Stomach (tissue), 8 donors: ENCODE measurements at regions not wholly inside any gene's neighbourhood (a gene's known extent, or its start where the extent isn't known, plus 50 kb on each side); places are given as distances from the start of the nearest gene placed in this dataset.
"Not testable (repeated sequence)": the region's sequence is repeated elsewhere in the genome, so short reads cannot be mapped to it uniquely, and the experiment has no call there.

Experiments used
- DNase-seq, 2 donors: peaks; one replicate each; pipeline versions ENCODE4 v3.0.0 to v3.0.0-alpha.2; 2013 to 2019
- H3K27ac ChIP-seq, 5 donors: fragments of 200-600 bp in 4 of 5; sonication (generic) in 4 of 5; one replicate each; pipeline ENCODE4 v1.5.1; 2013 to 2019; ENCODE audit warnings: mild to moderate bottlenecking in 1 of 5, moderate library complexity in 1 of 5
- H3K27me3 ChIP-seq, 3 donors: fragments of 200-600 bp; sonication (generic); one replicate each; pipeline ENCODE4 v1.5.1; 2017 to 2019; ENCODE audit warnings: mixed run types in 1 of 3
- H3K36me3 ChIP-seq, 4 donors: fragments of 200-600 bp; sonication (generic); 1 replicate in 3 of 4; 2 replicates in 1 of 4; pipeline ENCODE4 v1.5.1; 2016 to 2019
- H3K4me1 ChIP-seq, 4 donors: fragments of 200-600 bp; sonication (generic); one replicate each; pipeline ENCODE4 v1.5.1; 2016 to 2019
- H3K4me3 ChIP-seq, 4 donors: fragments of 200-600 bp; sonication (generic) in 3 of 4; one replicate each; pipeline ENCODE4 v1.5.1; 2016 to 2019; ENCODE audit warnings: mild to moderate bottlenecking in 1 of 4
- H3K9me3 ChIP-seq, 4 donors: fragments of 200-600 bp; sonication (generic); one replicate each; pipeline ENCODE4 v1.5.1; 2016 to 2019
- CTCF ChIP-seq, 7 experiments: fragments of 450-650 bp in 4 of 7; fragments of 200-600 bp in 3 of 7; sonication (generic) in 3 of 7; IDR thresholded peaks; one replicate each; pipeline ENCODE4 v1.5.1; 2016 to 2019; ENCODE audit warnings: antibody characterized with exemption in 7 of 7, control low read depth in 2 of 7, mild to moderate bottlenecking in 1 of 7
- EP300 ChIP-seq: sonication (generic); formaldehyde crosslinking; IDR thresholded peaks from one replicate; pipeline ENCODE4 v1.6.1; 2017; ENCODE audit warnings: antibody characterized with exemption
- POLR2A ChIP-seq, 4 donors: fragments of 450-650 bp; IDR thresholded peaks; one replicate each; pipeline ENCODE4 v1.6.1; 2016; ENCODE audit warnings: antibody characterized with exemption in 4 of 4, control low read depth in 2 of 4, mild to moderate bottlenecking in 1 of 4, moderate library complexity in 1 of 4
- POLR2AphosphoS5 ChIP-seq, 3 donors: sonication (generic); formaldehyde crosslinking; IDR thresholded peaks; one replicate each; pipeline ENCODE4 v1.6.1; 2016; ENCODE audit warnings: antibody characterized with exemption in 3 of 3
- WGBS, 5 donors: extraction: QIAGEN DNeasy Blood & Tissue Kit in 3 of 5; methylation state at CpG; one replicate each; pipeline versions ENCODE4 v1.1.5 to v1.1.7; 2013 to 2018; 5-methylcytosine and 5-hydroxymethylcytosine counted together
- intact Hi-C: fragments of 100-400 bp; cut with DNase I; formaldehyde crosslinking; loops from one replicate; pipeline ENCODE4 v1.15.1; 2023; ENCODE audit warnings: low total_unique reads
- donor health status: healthy with polysubstance abuse.
- donor health status: Bipolar disorder and iron deficiency.
- donor health status: healthy.

GRCh38 chr7:46909601-46910051, 672.3 kb downstream of the TNS3 start:
- H3K36me3 ChIP-seq: no peaks in the 10 kb centered on the region
- intact Hi-C loops: no loop called here
- no peak for DNase-seq
- H3K27me3 ChIP-seq: no peaks in the 10 kb centered on the region
- H3K4me3 ChIP-seq: no peak overlapping the region
- no peak for TF ChIP-seq EP300
- TF ChIP-seq CTCF (IDR thresholded peaks at IDR 0.05): no peak
- no peak for TF ChIP-seq POLR2AphosphoS5 (IDR thresholded peaks at IDR 0.05)
- TF ChIP-seq POLR2A (IDR thresholded peaks at IDR 0.05): no peak
- H3K9me3 ChIP-seq: peaks cover 0 to 5% (median 0%) of the 10 kb centered on the region in 4 donors
- no peak overlapping the region for H3K27ac ChIP-seq
- H3K4me1 ChIP-seq: no peaks in the 10 kb centered on the region
- 60 to 80% (median 75%) methylated on average over 7 of the region's 7 CpGs for WGBS, 5 donors

GRCh38 chr7:46908770-46909169, 673.1 kb downstream of the TNS3 start:
- TF ChIP-seq POLR2AphosphoS5 (IDR thresholded peaks at IDR 0.05): no peak
- no peak for TF ChIP-seq EP300
- TF ChIP-seq POLR2A (IDR thresholded peaks at IDR 0.05): no peak
- no peak for TF ChIP-seq CTCF (IDR thresholded peaks at IDR 0.05)
- no peaks in the 10 kb centered on the region for H3K4me1 ChIP-seq
- no peak for DNase-seq
- H3K36me3 ChIP-seq: no peaks in the 10 kb centered on the region
- no peak overlapping the region for H3K4me3 ChIP-seq
- H3K27ac ChIP-seq: no peak overlapping the region
- 9 to 26% (median 14%) methylated on average over 1 of the region's 1 CpG for WGBS, 5 donors
- H3K27me3 ChIP-seq: no peaks in the 10 kb centered on the region
- peaks cover 0 to 5% (median 0%) of the 10 kb centered on the region in 4 donors for H3K9me3 ChIP-seq
- intact Hi-C loops: no loop called here

GRCh38 chr7:46904523-46904922, 677.4 kb downstream of the TNS3 start:
- H3K9me3 ChIP-seq: peaks cover 0 to 11% (median 2%) of the 10 kb centered on the region in 4 donors
- H3K27me3 ChIP-seq, H3K4me3 ChIP-seq, H3K4me1 ChIP-seq, intact Hi-C loops, DNase-seq, H3K36me3 ChIP-seq, H3K27ac ChIP-seq: not testable (repeated sequence)
- WGBS, 5 donors: 90 to 96% (median 96%) methylated on average over 1 of the region's 1 CpG

- TF ChIP-seq EP300 (no peak), CTCF (IDR thresholded peaks at IDR 0.05) (no peak), POLR2A (IDR thresholded peaks at IDR 0.05) (no peak), POLR2AphosphoS5 (IDR thresholded peaks at IDR 0.05) (no peak)
- intact Hi-C loops: no loop called here
- no peak overlapping the region for H3K27ac ChIP-seq
- 76 to 92% (median 81%) methylated on average over 2 of the region's 2 CpGs for WGBS, 5 donors
- H3K4me1 ChIP-seq: no peaks in the 10 kb centered on the region
- H3K4me3 ChIP-seq: no peak overlapping the region
- peaks cover 0 to 11% (median 2%) of the 10 kb centered on the region in 4 donors for H3K9me3 ChIP-seq
- no peaks in the 10 kb centered on the region for H3K36me3 ChIP-seq
- H3K27me3 ChIP-seq: no peaks in the 10 kb centered on the region
- DNase-seq: no peak
Measured at GRCh38 chr7:46902463-46902862, 679.4 kb downstream of the TNS3 start.

- no peaks in the 10 kb centered on the region for H3K27me3 ChIP-seq
- 45 to 64% (median 54%) methylated on average over 6 of the region's 6 CpGs for whole genome bisulfite sequencing, 5 donors
- H3K4me3 ChIP-seq: no peak overlapping the region
- peaks cover 0 to 11% (median 2%) of the 10 kb centered on the region in 4 donors for H3K9me3 ChIP-seq
- no peak overlapping the region for H3K27ac ChIP-seq
- TF ChIP-seq POLR2AphosphoS5 (IDR thresholded peaks at IDR 0.05): no peak
- no peak for TF ChIP-seq POLR2A (IDR thresholded peaks at IDR 0.05)
- no peak for TF ChIP-seq EP300
- TF ChIP-seq CTCF (IDR thresholded peaks at IDR 0.05): no peak
- intact Hi-C loops: no loop called here
- no peaks in the 10 kb centered on the region for H3K36me3 ChIP-seq
- no peaks in the 10 kb centered on the region for H3K4me1 ChIP-seq
- DNase-seq: no peak
Measured at GRCh38 chr7:46900312-46901263, 681.3 kb downstream of the TNS3 start.
